Immature natural killer cell (primary cell): ENCODE measurements at regions not wholly inside any gene's neighbourhood (a gene's known extent, or its start where the extent isn't known, plus 50 kb on each side); places are given as distances from the start of the nearest gene placed in this dataset.

Experiments
- DNase-seq, 3 donors: peaks; one replicate each; pipeline ENCODE4 v3.0.0; 2022; ENCODE audit warnings: mixed read lengths in 1 of 3
- H3K27ac Mint-ChIP-seq, 6 donors: one replicate each; pipeline ENCODE4 v1.8.0; 2020; ENCODE audit warnings: mixed read lengths in 6 of 6, mild to moderate bottlenecking in 5 of 6, inconsistent platforms in 4 of 6, moderate library complexity in 3 of 6
- H3K27me3 Mint-ChIP-seq, 3 donors: one replicate each; pipeline ENCODE4 v1.8.0; 2020 to 2021; ENCODE audit warnings: low read depth in 3 of 3, mild to moderate bottlenecking in 3 of 3, mixed read lengths in 3 of 3, moderate library complexity in 3 of 3, inconsistent platforms in 1 of 3
- H3K36me3 Mint-ChIP-seq, 3 donors: one replicate each; pipeline ENCODE4 v1.8.0; 2020; ENCODE audit warnings: mixed read lengths in 3 of 3, inconsistent platforms in 2 of 3, mild to moderate bottlenecking in 2 of 3
- H3K4me1 Mint-ChIP-seq, 2 donors: one replicate each; pipeline ENCODE4 v1.8.0; 2020; ENCODE audit warnings: inconsistent platforms in 2 of 2, mild to moderate bottlenecking in 2 of 2, mixed read lengths in 2 of 2, moderate library complexity in 1 of 2
- H3K4me3 Mint-ChIP-seq, 5 donors: one replicate each; pipeline ENCODE4 v1.8.0; 2020; ENCODE audit warnings: mild to moderate bottlenecking in 5 of 5, mixed read lengths in 5 of 5, inconsistent platforms in 3 of 5, moderate library complexity in 3 of 5
- H3K9me3 Mint-ChIP-seq, 6 donors: one replicate each; pipeline ENCODE4 v1.8.0; 2020; ENCODE audit warnings: mild to moderate bottlenecking in 6 of 6, mixed read lengths in 6 of 6, inconsistent platforms in 4 of 6, moderate library complexity in 3 of 6

DNA sequence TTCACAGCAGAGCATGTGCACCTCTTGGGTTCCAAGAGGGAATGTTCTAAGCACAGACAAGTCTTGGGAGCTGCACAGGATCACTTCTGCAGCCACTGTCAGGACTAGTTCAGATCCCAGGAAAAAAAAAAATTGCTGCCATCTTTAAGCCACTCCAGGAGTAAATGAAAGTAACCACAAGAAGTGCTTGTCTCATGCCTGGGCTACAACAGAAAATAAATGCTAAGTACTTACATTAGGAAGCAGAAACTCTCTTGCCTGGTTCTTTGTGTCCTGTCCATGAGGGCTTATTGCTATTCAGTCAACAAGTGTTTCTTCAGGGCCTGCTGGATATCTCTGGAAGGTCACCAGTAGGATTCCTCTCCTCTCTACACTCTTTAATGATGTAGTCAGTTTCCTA is 176.1 kb downstream of the KTN1 start:
- peaks cover 6 to 7% of the 10 kb centered on the region in 2 donors for H3K4me1 Mint-ChIP-seq
- no peak for DNase-seq
- no peak overlapping the region for H3K27ac Mint-ChIP-seq
- H3K36me3 Mint-ChIP-seq = no peaks in the 10 kb centered on the region
- peaks cover 0 to 5% (median 0%) of the 10 kb centered on the region in 3 donors for H3K27me3 Mint-ChIP-seq
- no peaks in the 10 kb centered on the region for H3K9me3 Mint-ChIP-seq
- no peak overlapping the region for H3K4me3 Mint-ChIP-seq

DNA sequence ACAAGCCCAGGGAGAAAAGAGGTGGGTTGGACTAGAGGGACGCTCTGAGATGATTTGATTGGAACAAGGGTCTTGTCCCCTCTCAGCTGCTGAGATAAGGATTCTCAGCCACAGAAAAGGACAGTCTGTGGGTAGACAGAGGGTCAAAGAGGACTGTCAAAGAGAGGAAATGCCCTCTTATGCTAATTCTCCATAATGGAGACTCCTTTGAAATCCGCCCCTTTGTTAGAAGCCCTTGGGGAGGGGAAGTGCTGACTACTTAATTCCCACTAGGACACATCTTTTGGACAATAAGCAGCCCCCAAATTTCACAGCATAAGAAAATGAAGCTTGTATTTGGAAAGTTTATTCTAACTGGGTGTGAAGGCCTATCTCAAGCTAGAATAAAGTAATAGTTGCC is 176.6 kb downstream of the KTN1 start:
- Mint-ChIP-seq H3K27ac (no peak overlapping the region), H3K4me1 (peaks cover 6 to 7% of the 10 kb centered on the region in 2 donors), H3K4me3 (no peak overlapping the region), H3K27me3 (peaks cover 0 to 5% (median 0%) of the 10 kb centered on the region in 3 donors), H3K9me3 (no peaks in the 10 kb centered on the region), H3K36me3 (no peaks in the 10 kb centered on the region)
- no peak for DNase-seq

DNA sequence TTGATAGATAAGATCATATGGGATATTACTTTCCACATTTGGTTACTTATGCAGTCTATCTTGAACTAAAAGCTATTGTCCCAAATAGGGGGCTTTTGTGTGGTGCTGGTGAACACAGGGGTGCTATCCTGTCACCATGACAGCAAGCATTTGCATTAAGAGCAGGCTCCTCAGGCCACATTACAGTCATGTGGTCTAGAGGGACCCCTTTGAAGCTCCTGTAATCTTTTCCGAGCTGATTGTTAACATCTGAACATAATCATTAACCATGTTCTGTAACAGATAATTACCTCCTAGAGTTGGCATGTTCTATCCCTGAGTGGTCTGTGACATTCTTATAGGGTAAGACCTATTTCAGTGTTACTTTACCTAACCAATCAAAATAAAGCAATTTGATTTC is 178.8 kb downstream of the KTN1 start:
- Mint-ChIP-seq H3K9me3 (no peaks in the 10 kb centered on the region), H3K36me3 (no peaks in the 10 kb centered on the region), H3K4me3 (no peak overlapping the region), H3K27me3 (peaks cover 0 to 6% (median 3%) of the 10 kb centered on the region in 3 donors), H3K4me1 (no peaks in the 10 kb centered on the region), H3K27ac (no peak overlapping the region)
- no peak for DNase-seq

DNA sequence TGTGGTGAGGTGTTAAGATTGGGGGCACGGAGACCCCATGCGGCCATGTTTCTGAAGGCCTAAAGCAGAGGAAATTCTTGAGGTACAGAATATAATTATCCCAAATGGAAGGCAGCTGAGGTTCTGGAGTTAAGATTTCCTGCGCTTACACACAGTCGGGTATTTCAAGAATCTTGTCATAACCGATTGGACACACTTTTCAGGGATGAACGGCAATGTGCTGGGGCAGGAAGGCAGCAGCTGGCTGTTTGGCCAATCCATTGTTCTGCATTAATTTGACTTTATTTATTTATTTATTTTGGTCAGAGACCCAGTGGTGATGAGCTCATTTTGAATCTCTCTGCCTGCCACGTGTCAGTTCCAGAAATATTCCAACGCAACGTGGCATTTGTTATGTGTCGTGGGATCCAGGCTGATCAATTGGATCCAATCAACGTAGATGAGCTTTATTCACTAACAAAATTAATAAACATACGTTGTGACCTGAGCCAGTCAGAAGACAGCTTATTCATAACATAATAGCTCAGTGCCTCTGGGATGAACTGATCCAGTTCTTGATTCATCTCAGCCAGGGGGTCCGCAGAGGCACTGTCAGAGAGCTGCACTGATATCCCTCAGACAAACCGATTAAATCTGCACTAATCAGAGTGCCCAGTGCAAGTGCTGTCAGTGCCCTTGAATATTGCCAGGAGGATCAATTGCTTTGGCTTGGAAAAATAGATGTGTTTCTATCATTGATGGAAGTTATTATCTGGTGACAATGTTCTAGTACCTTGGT is 181.0 kb downstream of the KTN1 start:
- no peaks in the 10 kb centered on the region for H3K9me3 Mint-ChIP-seq
- peaks cover 0 to 6% (median 3%) of the 10 kb centered on the region in 3 donors for H3K27me3 Mint-ChIP-seq
- H3K4me3 Mint-ChIP-seq = no peak overlapping the region
- DNase-seq = no peak
- H3K27ac Mint-ChIP-seq = no peak overlapping the region
- H3K4me1 Mint-ChIP-seq = no peaks in the 10 kb centered on the region
- H3K36me3 Mint-ChIP-seq = peaks cover 0 to 6% (median 6%) of the 10 kb centered on the region in 3 donors

DNA sequence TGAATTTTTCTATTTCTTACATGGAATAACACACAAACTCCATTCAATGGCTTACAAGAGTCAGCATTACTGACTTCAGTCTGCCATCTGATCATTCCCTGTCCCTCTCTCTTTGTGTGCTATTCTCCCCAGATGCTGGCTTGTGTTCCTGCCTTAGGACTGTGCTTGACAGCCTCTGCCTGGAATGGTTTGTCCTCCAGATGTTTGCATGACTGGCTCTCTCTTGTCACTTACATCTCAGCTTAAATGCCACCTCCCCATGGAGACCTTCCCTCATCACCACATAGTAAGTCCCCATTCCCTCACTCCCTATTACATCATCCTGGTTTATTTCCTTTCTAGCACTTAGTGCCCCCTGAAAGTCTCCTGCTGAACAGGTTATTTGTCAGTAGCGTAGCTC is 181.6 kb downstream of the KTN1 start:
- DNase-seq = no peak
- H3K27ac Mint-ChIP-seq = no peak overlapping the region
- peaks cover 0 to 6% (median 6%) of the 10 kb centered on the region in 3 donors for H3K36me3 Mint-ChIP-seq
- H3K4me1 Mint-ChIP-seq = no peaks in the 10 kb centered on the region
- peaks cover 0 to 6% (median 3%) of the 10 kb centered on the region in 3 donors for H3K27me3 Mint-ChIP-seq
- no peak overlapping the region for H3K4me3 Mint-ChIP-seq
- no peaks in the 10 kb centered on the region for H3K9me3 Mint-ChIP-seq

DNA sequence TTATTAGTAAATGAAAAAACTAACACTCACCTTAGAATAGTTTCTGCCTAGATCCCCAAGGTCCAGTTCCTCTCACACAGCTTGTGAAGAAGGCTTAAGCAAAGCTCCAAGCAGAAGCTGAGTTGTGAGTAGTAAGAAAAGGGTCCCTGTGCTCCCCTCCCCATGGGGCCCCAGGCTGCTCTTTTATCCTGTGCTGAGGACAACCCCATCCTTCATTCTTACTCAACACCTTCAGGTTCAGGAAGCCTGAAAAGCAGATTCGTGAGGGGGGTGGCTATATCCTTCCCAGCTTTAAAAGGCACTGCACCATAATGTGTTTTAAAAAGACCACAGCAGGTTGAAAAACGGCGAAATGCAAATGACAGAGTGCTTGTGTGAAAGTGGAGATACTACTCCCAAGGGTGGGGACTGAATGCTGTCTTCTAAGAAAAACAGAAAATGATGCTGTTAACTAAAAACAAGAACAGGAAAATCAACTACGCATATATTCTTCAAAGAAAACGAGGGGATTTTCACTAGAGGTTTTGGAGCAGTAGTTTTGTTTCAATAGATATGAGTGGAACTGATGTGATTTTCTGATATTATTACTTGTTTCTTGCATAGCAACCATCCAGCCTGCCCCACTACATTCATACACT is 182.7 kb downstream of the KTN1 start:
- no peaks in the 10 kb centered on the region for H3K4me1 Mint-ChIP-seq
- DNase-seq = no peak
- no peak overlapping the region for H3K27ac Mint-ChIP-seq
- H3K9me3 Mint-ChIP-seq = no peaks in the 10 kb centered on the region
- H3K27me3 Mint-ChIP-seq = peaks cover 0 to 6% (median 3%) of the 10 kb centered on the region in 3 donors
- H3K36me3 Mint-ChIP-seq = peaks cover 0 to 6% (median 6%) of the 10 kb centered on the region in 3 donors
- no peak overlapping the region for H3K4me3 Mint-ChIP-seq

DNA sequence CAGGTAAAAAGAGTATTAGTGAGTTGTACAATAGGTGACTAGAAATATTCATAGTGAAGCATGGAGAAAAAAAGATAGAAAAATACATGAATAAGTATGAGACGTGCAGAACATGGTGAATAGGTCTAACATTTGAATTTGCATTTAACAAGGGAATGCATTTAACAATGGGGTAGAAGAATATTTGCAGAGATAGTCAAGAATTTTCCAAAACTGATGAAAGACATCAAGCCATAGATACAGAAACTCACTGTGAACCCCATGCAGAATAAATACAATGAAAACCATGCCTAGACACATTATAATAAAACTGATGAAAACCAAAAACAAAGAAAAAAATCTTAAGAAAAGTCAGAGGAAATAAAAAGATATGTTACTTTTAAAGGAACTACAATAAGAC is 184.8 kb downstream of the KTN1 start:
- DNase-seq = no peak
- H3K4me3 Mint-ChIP-seq = no peak overlapping the region
- H3K4me1 Mint-ChIP-seq = no peaks in the 10 kb centered on the region
- peaks cover 0 to 4% (median 3%) of the 10 kb centered on the region in 3 donors for H3K27me3 Mint-ChIP-seq
- no peak overlapping the region for H3K27ac Mint-ChIP-seq
- peaks cover 0 to 3% (median 0%) of the 10 kb centered on the region in 6 donors for H3K9me3 Mint-ChIP-seq
- H3K36me3 Mint-ChIP-seq = peaks cover 0 to 9% (median 6%) of the 10 kb centered on the region in 3 donors

DNA sequence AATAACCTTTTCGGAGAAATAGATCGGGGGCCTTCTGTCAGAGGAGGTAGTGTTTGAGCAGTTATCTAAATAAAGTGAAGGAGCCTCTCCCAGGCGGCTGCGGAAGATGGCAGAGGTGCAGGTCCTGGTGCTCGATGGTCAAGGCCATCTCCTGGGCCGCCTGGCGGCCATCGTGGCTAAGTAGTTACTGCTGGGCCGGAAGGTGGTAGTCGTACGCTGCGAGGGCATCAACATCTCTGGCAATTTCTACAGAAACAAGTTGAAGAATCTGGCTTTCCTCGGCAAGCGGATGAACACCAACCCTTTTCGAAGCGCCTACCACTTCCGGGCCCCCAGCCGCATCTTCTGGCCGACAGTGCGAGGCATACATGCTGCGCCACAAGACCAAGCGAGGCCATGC is 186.1 kb downstream of the KTN1 start:
- no peak overlapping the region for H3K4me3 Mint-ChIP-seq

DNA sequence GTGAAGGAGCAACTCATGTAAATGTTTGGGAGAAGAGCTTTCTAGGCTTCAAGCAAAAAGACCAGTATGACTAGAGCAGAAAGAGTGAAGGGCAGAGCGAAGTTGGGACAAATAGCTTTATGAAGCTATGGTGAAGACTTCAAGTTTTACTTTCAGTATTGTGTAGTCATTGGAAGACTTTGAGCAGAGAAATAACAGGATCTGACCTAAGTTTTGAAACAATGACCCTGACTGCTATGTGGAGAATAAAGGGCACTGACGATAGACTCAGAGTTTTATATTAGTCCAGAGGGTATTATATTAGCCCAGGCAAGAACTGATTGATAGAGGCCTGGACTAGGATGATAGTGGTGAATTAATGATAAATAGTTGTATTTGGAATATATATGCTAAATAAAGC is 187.3 kb downstream of the KTN1 start:
- no peaks in the 10 kb centered on the region for H3K4me1 Mint-ChIP-seq

More for the DNA sequence above, 186.1 kb downstream of the KTN1 start:
- Mint-ChIP-seq H3K27me3 (peaks cover 0 to 4% (median 3%) of the 10 kb centered on the region in 3 donors), H3K9me3 (peaks cover 0 to 3% (median 0%) of the 10 kb centered on the region in 6 donors), H3K36me3 (peaks cover 0 to 9% (median 6%) of the 10 kb centered on the region in 3 donors), H3K4me1 (no peaks in the 10 kb centered on the region), H3K27ac (peak overlapping the region in 1 of 6 donors; percentile 15)
- no peak for DNase-seq

DNA sequence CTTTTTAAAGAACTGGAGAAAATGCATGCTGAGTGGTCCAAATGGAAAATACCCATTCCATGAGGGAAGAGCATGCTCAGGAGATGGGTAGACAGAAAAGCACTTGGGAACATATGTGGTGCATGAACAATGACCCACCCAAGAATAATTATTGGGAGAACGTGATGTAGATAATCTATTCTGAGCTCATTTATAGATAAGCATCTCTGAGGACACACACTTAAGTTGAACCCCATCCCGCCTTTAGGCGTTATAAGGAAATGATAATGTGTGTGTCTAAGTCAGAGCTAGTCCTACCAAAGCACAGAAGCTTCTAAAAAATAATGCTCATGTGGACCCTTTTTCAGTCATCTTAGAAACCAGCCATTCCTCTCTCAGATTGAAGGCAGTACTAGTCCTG is 189.9 kb downstream of the KTN1 start:
- Mint-ChIP-seq H3K9me3 (peaks cover 0 to 3% (median 0%) of the 10 kb centered on the region in 6 donors), H3K27me3 (peaks cover 0 to 2% (median 0%) of the 10 kb centered on the region in 3 donors), H3K4me1 (no peaks in the 10 kb centered on the region), H3K27ac (no peak overlapping the region), H3K36me3 (peaks cover 0 to 6% (median 4%) of the 10 kb centered on the region in 3 donors), H3K4me3 (no peak overlapping the region)
- no peak for DNase-seq

More for the DNA sequence above, 187.3 kb downstream of the KTN1 start:
- Mint-ChIP-seq H3K36me3 (peaks cover 0 to 9% (median 6%) of the 10 kb centered on the region in 3 donors), H3K27ac (no peak overlapping the region), H3K4me3 (no peak overlapping the region), H3K9me3 (peaks cover 0 to 3% (median 0%) of the 10 kb centered on the region in 6 donors), H3K27me3 (peaks cover 0 to 3% (median 2%) of the 10 kb centered on the region in 3 donors)
- DNase-seq = no peak

DNA sequence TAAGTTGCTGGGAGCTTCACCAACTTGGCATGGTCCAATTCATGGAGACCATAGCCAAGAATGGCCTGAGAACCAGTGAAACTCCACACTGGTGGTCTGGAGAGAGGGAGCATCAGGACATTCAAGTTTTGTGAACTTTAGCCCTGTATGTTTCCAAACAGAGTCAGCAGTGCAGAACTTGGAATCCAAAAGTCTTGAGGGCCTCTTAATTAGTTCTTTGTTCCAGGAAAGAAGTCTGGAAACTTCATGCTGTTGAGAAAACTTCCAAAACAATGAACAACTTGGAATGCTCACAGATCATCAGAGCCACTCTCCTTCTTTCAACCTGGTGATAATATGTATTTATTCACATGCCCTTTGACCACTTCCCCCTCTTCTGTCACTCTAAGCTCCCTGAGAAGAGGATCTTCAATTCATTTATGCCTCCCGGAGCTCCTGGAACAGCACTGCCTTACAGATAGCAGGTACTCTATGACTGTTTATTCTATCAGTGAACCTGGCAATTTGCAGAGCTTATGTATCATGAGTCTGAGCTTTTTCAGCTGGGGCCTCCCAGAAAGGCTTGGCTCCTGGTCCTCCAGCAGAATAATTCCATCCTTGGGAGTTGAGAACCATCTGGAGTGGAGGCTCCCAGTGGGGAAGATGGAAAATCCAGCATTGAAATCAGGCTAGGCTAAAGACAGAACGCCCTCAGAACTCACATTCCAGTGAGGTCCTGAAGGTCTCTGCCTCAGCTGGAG is 191.4 kb downstream of the KTN1 start:
- no peak for DNase-seq
- H3K4me3 Mint-ChIP-seq = no peak overlapping the region
- no peaks in the 10 kb centered on the region for H3K4me1 Mint-ChIP-seq
- H3K36me3 Mint-ChIP-seq = peaks cover 0 to 4% (median 0%) of the 10 kb centered on the region in 3 donors
- H3K27ac Mint-ChIP-seq = no peak overlapping the region
- peaks cover 0 to 3% (median 0%) of the 10 kb centered on the region in 6 donors for H3K9me3 Mint-ChIP-seq
- H3K27me3 Mint-ChIP-seq = no peaks in the 10 kb centered on the region

DNA sequence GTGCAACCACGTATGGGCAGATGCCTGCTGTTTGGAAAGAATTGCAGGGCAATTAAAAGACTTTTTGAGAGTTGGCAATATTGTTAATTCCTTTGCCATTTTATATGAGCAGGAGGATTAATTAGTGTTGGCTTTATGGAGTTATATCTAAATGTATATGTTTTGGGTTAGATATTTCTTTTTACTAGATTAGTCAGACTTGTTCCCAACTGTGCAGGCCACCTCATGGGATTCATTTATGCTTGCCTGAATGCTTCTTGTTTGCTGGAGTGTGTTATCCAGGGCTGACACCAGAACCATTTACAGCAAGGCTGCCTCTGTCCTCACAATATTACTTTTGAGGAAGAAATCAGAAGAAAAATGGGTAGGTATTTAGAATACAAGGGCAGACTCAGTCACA is 192.5 kb downstream of the KTN1 start:
- H3K9me3 Mint-ChIP-seq = peaks cover 0 to 3% (median 0%) of the 10 kb centered on the region in 6 donors
- H3K4me3 Mint-ChIP-seq = no peak overlapping the region
- no peak for DNase-seq
- peak overlapping the region in 1 of 6 donors; percentile 21 for H3K27ac Mint-ChIP-seq
- peaks cover 0 to 4% (median 0%) of the 10 kb centered on the region in 3 donors for H3K36me3 Mint-ChIP-seq
- no peaks in the 10 kb centered on the region for H3K4me1 Mint-ChIP-seq
- peaks cover 0 to 2% (median 0%) of the 10 kb centered on the region in 3 donors for H3K27me3 Mint-ChIP-seq

DNA sequence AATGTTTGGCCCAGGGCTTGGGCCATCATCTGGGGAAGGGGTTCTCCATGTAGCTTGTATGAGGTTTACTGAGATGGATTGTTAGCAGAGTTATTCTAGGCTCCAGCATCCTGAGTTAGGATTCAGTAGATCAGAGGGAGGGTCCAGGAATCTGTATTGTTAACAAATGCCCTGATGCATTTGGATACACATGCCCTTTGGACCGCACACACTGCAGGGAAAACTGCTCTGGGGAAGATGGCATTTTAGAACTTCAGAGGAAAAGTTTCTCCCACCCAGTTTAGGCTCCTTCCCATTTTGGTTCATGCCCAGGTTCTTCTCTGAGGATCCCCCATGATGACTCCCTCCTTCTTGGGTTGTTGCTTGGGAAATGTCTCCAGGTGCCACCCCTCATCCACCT is 193.3 kb downstream of the KTN1 start:
- Mint-ChIP-seq H3K9me3 (no peaks in the 10 kb centered on the region), H3K4me1 (no peaks in the 10 kb centered on the region), H3K36me3 (peaks cover 0 to 1% (median 0%) of the 10 kb centered on the region in 3 donors), H3K27me3 (peaks cover 0 to 2% (median 0%) of the 10 kb centered on the region in 3 donors), H3K27ac (no peak overlapping the region), H3K4me3 (no peak overlapping the region)
- no peak for DNase-seq
